ENCODE measurements at regions not wholly inside any gene's neighbourhood (a gene's known extent, or its start where the extent isn't known, plus 50 kb on each side); places are given as distances from the start of the nearest gene placed in this dataset.
A peak's percentile ranks its signal among the peaks of the same experiment; 100 is the strongest.
"Not testable (repeated sequence)": the region's sequence is repeated elsewhere in the genome, so short reads cannot be mapped to it uniquely, and the experiment has no call there.

- no peak for DNase-seq
These were observed 83.0 kb upstream of the CTDP1 start for GRCh38 chr18:79596446-79597175.

DNA sequence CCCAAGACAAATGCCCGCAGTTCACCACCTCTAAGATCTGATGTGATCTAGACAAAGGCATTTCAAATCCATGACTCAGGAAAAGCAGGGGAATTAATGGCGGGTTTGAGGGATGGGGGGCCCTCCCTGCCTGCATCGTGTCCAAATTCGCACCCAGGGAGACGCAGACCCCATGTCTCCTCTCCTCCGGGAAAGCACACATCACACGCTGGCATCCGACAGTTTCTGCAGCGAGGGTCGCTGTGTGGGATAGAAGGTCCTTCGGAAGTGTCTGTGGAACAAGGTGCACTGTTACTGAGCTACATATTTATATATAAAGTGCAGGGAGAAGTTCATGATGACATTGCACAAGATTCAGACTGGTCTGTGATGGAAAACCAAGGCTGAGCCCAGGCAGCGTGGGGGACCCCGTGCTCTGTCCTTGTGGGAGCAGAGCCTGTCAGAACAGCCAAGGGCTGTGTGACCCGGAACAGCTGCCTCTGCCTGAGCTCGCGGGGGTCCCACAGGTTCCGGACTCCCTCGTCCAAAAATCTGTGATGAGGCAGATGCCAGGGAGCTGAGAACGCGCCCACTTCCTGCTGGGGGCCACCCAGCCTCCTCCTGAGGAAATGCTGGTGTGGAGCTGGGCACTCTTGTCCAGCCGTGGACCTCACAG, 82.3 kb upstream of the CTDP1 start:
- DNase-seq: no peak

GRCh38 chr18:79597831-79598632, 81.6 kb upstream of the CTDP1 start:
- DNase-seq: no peak

DNA sequence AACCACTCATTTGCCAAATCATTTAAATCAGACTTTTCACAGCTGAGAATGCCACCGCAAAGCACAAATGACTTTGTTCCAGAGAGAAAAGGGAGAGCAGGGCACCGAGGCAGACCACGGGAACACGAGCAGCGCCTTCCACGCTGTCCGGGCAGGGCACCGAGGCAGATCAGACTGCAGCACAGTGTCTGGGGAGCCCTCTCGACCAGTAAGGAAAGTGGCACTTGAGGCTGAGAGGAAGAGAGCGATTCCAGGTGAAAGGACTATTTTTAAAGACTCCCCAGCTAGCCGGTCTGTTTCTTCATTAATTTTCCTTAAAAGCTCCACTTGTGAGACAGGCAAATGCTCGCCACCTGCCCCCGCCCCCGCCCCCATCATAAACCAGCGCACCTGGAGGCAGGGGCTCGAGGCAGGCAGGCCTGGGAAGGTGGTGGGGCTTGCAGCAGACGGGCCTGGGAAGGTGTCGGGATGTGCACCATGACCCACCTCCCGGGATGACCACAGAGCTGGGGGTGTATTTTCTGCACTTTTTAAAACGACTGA, 80.9 kb upstream of the CTDP1 start:
- DNase-seq: no peak

DNA sequence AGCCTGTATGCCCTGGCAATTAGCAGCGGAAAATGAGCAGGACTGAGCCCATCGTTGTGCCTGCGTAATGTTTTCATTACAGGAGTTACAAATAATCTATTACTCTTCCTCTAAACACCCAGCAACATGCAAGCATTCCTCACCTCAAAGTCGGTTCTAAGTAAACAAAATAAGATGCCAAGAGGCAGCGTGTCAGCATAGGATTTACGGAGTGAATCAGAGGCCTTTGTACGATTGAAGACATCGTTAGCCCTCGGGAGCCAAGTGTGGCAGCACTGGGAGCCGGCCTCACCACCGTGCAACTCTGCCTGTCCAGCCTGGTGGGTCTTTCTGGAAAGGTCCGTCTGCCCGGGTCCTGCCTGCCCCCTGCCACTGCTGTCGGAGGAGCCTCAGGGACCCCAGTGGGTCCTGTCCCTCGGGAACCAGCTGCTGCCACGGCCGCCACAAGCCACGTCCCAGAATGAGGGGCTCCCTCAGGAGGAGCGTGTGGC, 80.1 kb upstream of the CTDP1 start:
- DNase-seq: peak; percentile 24

- no peak for DNase-seq
These were observed 79.5 kb upstream of the CTDP1 start for GRCh38 chr18:79600141-79600540.

- no peak for DNase-seq
These were observed 79.0 kb upstream of the CTDP1 start for GRCh38 chr18:79600596-79600995.

DNA sequence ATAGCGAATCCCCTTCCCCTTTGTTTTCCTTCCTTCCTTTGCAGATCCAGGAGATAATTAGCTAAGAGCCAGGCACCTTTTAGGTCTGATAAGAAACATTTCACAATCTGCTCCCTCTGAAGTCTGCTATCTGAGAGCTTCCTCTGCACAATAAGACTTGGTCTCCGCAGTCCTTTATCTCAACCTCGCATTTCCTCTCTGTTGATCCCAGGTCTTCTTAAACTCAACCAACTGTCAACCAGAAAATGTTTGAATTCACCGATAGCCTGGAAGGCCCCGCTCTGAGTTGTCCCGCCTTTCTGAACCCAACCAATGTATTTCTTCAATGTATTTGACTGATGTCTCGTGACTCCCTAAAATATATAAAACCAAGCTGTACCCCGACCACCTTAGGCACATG, 78.4 kb upstream of the CTDP1 start:
- DNase-seq: no peak

GRCh38 chr18:79603321-79604204, 76.0 kb upstream of the CTDP1 start:
- DNase-seq: no peak

- no peak for DNase-seq
These were observed 75.2 kb upstream of the CTDP1 start for GRCh38 chr18:79604205-79604912.

GRCh38 chr18:79604913-79605880, 74.4 kb upstream of the CTDP1 start:
- no peak for DNase-seq

DNA sequence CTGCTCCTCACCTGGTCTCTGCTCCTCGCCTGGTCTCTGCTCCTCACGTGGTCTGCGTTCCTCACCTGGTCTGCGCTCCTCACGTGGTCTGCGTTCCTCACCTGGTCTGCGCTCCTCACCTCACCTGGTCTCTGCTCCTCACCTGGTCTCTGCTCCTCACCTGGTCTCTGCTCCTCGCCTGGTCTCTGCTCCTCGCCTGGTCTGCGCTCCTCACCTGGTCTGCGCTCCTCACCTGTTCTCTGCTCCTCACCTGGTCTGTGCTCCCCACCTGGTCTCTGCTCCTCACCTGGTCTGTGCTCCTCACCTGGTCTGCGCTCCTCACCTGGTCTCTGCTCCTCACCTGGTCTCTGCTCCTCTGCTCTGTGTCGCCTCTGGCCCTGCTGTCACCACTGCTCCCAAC, 73.5 kb upstream of the CTDP1 start:
- not testable (repeated sequence) for DNase-seq

GRCh38 chr18:79606621-79607331, 72.8 kb upstream of the CTDP1 start:
- no peak for DNase-seq

DNA sequence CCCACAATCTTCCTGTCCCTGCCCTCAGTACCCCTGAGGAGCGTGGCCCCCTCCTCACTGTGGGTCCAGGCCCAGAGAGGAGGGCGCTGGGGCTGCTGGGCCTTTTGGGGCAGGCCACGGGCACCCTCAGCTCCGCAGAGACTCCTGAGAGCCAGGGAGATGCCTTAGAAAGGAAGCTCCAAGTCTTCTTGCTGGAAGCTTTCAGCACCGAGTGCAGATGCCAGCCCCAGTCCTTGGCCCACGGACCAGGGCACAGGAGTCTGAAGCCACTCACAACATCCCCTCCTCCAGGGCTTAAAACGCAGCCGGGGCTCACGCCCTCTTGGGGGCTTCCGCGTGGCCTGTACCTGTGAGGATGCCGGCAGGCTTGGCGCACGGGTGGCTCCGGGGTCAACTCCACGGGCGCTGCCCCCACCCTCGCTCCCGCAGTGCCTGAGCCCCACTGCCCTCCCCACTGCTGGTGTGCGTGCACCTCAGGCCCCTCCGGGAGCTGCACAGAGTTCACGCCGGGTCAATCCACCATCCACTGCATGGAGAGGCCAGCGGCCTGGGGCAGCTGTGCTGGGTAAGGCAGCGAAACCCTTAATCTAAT, 72.1 kb upstream of the CTDP1 start:
- no peak for DNase-seq

- DNase-seq: no peak
These were observed 71.5 kb upstream of the CTDP1 start for GRCh38 chr18:79608069-79608468.

- no peak for DNase-seq
These were observed 71.1 kb upstream of the CTDP1 start for GRCh38 chr18:79608535-79608934.

DNA sequence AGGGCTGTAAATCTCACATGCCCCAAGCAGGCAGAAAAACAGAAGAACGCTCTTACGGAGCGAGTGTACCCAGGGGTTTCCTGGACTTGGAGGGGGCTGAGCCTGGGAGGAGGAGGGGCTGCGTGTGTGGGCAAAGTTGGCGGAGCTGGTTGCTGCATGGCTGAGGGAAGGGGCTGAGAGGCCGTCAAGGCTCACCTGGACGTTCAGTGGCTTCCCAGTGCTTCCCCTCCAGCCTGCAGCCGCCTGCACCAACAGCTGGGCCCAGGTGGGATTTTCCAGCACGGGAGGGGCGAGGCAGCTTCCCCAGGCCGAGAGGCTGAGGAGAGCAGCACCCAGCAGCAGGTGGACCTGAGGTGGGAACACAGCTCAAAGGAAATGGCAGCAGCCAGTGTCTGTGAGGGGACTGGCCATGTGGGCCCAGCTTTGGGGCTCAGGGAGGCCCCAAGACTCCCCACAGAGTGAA, 70.6 kb upstream of the CTDP1 start:
- DNase-seq: no peak

DNA sequence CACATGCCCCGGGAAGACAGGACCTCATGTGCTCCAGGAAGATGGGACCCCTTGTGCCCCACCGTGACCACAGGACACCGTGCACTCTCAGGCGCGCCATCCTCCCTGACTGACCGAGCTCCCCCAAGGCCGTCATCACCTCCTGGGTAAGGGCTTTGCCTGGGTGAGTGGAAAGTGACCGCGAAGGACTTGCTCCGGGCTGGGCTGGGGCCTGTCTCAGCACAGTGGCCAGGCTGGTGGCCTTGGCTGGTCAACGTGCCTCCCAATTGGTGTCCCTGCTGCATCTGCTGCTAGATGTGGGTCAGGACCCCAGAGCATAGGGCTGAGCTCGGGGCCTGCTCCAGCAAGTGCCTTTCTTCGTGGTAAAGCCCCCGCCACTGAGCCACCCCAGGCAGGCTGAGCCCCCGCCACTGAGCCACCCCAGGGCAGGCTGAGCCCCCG, 69.7 kb upstream of the CTDP1 start:
- DNase-seq: no peak

- peak; percentile 10 for DNase-seq
These were observed 69.1 kb upstream of the CTDP1 start for GRCh38 chr18:79610461-79611039.
